22Rv1 (cell line): ENCODE measurements at regions not wholly inside any gene's neighbourhood (a gene's known extent, or its start where the extent isn't known, plus 50 kb on each side); places are given as distances from the start of the nearest gene placed in this dataset.
A peak's percentile ranks its signal among the peaks of the same experiment; 100 is the strongest.

Experiments used
- H3K27ac ChIP-seq: fragments of 450-650 bp; 2 replicates; pipeline ENCODE4 v1.5.1; 2017
- ZFX ChIP-seq: fragments of 450-650 bp; IDR thresholded peaks from 2 replicates; pipeline ENCODE4 v1.6.1; 2017; ENCODE audit warnings: antibody characterized with exemption, borderline replicate concordance
- TF ChIP-seq, protein P1 (sequence below): fragments of 450-650 bp; IDR thresholded peaks from 2 replicates; pipeline ENCODE4 v1.5.1; 2017; ENCODE audit warnings: mild to moderate bottlenecking

DNA sequence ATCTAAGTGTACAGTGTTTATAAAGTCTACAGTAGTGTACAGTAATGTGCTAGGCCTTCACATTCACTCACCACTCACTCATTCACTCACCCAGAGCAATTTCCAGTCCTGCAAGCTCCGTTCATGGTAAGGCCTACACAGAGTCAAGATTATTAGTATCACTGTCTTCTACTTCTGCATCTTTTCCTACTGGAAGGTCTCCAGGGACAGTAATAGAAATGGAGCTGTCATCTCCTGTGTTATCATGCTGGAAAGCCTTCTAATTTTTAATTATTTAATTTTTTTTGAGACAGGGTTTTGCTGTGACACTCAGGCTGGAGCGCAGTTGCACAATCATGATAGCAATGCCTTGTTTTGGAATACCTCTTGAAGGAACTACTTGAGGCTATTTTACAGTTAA is 207.0 kb downstream of the HTR7 start:
- no peak overlapping the region for H3K27ac ChIP-seq
- TF ChIP-seq, protein P1, sequence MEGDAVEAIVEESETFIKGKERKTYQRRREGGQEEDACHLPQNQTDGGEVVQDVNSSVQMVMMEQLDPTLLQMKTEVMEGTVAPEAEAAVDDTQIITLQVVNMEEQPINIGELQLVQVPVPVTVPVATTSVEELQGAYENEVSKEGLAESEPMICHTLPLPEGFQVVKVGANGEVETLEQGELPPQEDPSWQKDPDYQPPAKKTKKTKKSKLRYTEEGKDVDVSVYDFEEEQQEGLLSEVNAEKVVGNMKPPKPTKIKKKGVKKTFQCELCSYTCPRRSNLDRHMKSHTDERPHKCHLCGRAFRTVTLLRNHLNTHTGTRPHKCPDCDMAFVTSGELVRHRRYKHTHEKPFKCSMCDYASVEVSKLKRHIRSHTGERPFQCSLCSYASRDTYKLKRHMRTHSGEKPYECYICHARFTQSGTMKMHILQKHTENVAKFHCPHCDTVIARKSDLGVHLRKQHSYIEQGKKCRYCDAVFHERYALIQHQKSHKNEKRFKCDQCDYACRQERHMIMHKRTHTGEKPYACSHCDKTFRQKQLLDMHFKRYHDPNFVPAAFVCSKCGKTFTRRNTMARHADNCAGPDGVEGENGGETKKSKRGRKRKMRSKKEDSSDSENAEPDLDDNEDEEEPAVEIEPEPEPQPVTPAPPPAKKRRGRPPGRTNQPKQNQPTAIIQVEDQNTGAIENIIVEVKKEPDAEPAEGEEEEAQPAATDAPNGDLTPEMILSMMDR: no peak
- no peak for TF ChIP-seq ZFX

DNA sequence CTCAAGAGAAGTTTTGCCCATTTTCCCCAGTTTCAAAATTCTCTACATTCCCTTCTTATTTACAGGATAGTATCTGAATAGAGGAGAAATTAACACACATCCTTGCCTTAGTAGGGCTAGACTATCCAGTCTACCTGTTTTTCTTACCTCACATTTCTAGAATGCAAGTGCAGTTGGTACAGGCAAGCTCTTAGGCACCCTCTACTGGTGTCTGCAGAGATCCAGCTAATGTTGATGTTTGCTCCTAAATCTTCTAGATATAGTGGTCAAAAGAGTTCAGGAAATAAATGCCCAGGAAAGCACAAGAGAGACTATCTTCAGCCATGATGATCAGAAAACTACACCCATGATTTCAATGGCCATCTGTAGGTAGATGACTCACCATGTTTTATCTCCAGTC is 205.3 kb downstream of the HTR7 start:
- TF ChIP-seq, protein P1: peak; percentile 65
- TF ChIP-seq ZFX: no peak
- H3K27ac ChIP-seq: no peak overlapping the region

DNA sequence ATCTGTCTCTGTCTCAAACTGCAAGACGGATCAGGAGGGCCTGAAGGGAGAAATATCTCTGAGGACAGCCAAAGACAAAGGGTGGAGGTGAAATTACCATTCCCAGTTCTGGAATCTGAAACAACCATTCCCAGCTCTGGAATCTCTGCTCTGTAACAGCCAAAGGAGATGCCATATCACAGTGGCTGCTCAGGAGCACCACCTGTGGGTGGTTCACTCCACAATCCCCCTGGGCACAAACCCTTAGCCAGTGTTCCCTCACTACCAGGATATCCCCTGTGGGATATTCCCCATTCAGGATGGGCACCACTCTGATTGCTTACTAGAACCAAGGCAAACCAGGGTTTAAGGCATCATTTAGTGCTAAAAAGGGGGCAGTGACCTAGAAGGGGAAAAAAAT is 199.0 kb downstream of the HTR7 start:
- TF ChIP-seq, protein P1: peak; percentile 51
- no peak for TF ChIP-seq ZFX
- no peak overlapping the region for H3K27ac ChIP-seq

DNA sequence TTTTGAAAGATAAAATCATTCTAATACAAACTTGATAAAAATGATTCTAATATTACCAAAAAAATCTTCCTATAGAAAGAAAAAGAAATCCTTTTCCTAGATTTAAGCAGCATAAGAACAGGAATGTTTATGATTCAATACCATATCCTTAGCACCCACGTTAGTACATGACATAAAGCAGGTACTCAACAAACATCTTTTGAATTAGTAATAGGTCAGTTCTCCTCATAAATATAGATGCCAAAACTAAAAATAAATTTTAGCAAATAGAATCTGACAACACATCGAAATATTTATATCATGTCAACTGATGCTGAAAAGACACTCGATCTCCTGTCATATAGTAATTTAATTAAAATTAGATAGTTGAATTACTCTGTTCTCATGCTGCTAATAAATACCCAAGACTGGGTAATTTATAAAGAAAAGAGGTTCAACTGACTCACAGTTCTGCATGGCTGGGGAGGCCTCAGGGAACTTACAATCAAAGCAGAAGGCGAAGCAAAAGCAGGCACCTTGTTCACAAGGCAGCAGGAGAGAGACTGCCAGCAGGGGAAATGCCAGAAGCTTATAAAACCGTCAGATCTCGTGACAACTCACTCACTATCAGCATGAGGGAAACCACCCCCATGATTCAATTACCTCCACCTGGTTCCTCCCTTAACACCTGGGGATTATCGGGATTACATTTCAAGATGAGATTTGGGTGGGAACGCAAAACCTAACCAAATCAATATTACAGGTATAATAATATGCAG is 191.8 kb downstream of the HTR7 start:
- H3K27ac ChIP-seq: no peak overlapping the region
- TF ChIP-seq, protein P1: no peak
- no peak for TF ChIP-seq ZFX

DNA sequence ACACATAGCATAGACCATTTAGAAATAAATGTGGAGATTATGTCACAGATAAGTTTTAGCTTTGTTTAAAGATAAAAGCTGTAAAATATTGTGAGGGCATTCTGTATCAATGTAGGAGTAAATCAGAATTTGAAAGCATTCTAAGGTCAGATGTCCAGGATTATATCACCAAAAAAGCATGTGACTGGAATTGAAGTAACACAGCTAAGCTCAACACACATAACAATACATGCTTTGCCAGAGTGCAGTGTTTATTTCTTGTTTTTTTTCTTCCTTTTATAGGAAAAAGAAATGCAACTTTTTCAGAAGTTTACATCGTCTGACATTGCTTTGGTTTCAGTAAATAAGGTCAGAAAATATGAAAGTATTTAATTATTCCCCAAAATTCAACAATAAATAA is 183.4 kb downstream of the HTR7 start:
- no peak for TF ChIP-seq ZFX
- TF ChIP-seq, protein P1: no peak
- no peak overlapping the region for H3K27ac ChIP-seq

DNA sequence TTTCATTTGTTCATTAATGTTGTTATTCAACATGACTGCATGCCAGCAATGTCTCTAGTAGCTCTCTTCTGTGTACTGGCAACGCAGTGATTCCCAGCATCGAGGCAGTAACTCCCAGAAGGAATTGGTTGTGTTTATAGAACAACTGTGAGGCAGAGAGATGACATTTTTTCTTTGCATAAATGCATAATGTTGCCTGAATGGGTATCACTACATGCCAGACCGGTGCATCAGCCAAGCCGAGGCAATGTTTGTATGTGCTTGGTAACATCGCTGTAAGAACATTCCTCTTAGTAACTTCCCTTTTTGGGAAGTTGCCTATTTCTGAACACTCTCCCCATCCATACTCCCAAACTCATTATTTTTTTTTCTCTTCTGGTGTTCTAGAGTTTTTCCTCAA is 182.9 kb downstream of the HTR7 start:
- no peak overlapping the region for H3K27ac ChIP-seq
- TF ChIP-seq, protein P1: no peak
- no peak for TF ChIP-seq ZFX

DNA sequence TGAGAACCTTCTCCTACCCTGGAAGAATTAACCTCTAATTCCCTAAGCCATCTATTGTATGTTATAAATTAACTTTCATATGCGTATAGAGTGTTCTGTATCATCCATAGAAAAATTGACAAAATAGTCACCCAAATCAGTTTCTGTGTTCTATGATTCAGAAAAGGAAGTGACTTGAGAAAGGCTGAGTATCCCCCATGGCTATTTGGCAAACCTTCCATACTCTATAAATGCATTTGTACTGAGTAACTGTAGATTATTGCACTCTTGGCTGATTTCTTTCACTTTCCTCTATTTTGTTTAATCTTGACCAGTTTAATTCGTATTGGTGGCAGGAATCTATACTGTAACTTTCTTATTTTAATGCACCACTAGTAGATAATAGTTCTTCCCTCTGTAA is 182.2 kb downstream of the HTR7 start:
- TF ChIP-seq, protein P1: no peak
- TF ChIP-seq ZFX: no peak
- no peak overlapping the region for H3K27ac ChIP-seq
